A549 (cell line): ENCODE measurements at regions not wholly inside any gene's neighbourhood (a gene's known extent, or its start where the extent isn't known, plus 50 kb on each side); places are given as distances from the start of the nearest gene placed in this dataset.

Source experiments
- ATAC-seq, 2 experiments: fragments of 200-7000 bp in 1 of 2; fragments of >200 bp in 1 of 2; cut with Nextera tagmentation in 1 of 2; cut with Tn5 transposase in 1 of 2; 3 replicates each; pipeline versions ENCODE4 v1.8.0 to v1.9.1; 2018 to 2020; ENCODE audit warnings: mild to moderate bottlenecking in 1 of 2, moderate library complexity in 1 of 2
- CTCF ChIA-PET: fragments of 300-600 bp; sonication (Branson Sonifier 250); formaldehyde crosslinking; extraction: SDS; loops from one replicate; lab custom pipeline; 2021; ENCODE audit warnings: antibody characterized with exemption, inconsistent platforms; lab: Yijun Ruan, JAX
- POLR2A ChIA-PET: fragments of 350-600 bp; formaldehyde crosslinking; extraction: SDS; loops from one replicate; lab custom pipeline; 2021; ENCODE audit warnings: antibody characterized with exemption, inconsistent platforms; lab: Yijun Ruan, JAX
- DNase-seq, 2 experiments: peaks; one replicate each; pipeline versions ENCODE4 v3.0.0 to v3.0.0-alpha.2; 2011 to 2016; ENCODE audit warnings: low read depth in 1 of 2, low spot score in 1 of 2
- FAIRE-seq: peaks from 2 replicates; lab custom pipeline; 2011; peaks lifted over from hg19 to GRCh38; lab: Jason Lieb, UNC
- H3K27ac ChIP-seq, 2 experiments: fragments of >200 bp; sonication (Bioruptor Twin); formaldehyde crosslinking; 3 replicates each; pipeline ENCODE4 v1.5.1; 2016 to 2017
- H3K4me1 ChIP-seq: fragments of >200 bp; sonication (Bioruptor Twin); formaldehyde crosslinking; 3 replicates; pipeline ENCODE4 v1.6.1; 2016
- H3K4me2 ChIP-seq: fragments of >200 bp; sonication (Bioruptor Twin); formaldehyde crosslinking; 3 replicates; pipeline ENCODE4 v1.6.1; 2016
- H3K4me3 ChIP-seq: fragments of >200 bp; sonication (Bioruptor Twin); formaldehyde crosslinking; 3 replicates; pipeline ENCODE4 v1.5.1; 2016
- H3K9me3 ChIP-seq: fragments of >200 bp; sonication (Bioruptor Twin); formaldehyde crosslinking; 3 replicates; pipeline ENCODE4 v1.6.1; 2016
- BHLHE40 ChIP-seq: IDR thresholded peaks from 2 replicates; pipeline ENCODE4 v1.6.1; 2012; ENCODE audit warnings: low read depth, low read length, inconsistent platforms
- CBX2 ChIP-seq: fragments of 200-600 bp; sonication (generic); IDR thresholded peaks from 2 replicates; pipeline ENCODE4 v1.6.1; 2016; ENCODE audit warnings: low read depth, mild to moderate bottlenecking, borderline replicate concordance
- CHD4 ChIP-seq: fragments of 200-600 bp; sonication (generic); IDR thresholded peaks from 2 replicates; pipeline ENCODE4 v1.6.1; 2016; ENCODE audit warnings: antibody characterized with exemption, mild to moderate bottlenecking, borderline replicate concordance
- EHMT2 ChIP-seq: fragments of 200-600 bp; sonication (generic); IDR thresholded peaks from 2 replicates; pipeline ENCODE4 v1.6.1; 2016; ENCODE audit warnings: antibody characterized with exemption, low read depth, mild to moderate bottlenecking, moderate library complexity
- ESRRA ChIP-seq: fragments of 150-350 bp; IDR thresholded peaks from 2 replicates; pipeline ENCODE4 v1.6.1; 2014; ENCODE audit warnings: mild to moderate bottlenecking, low read length, borderline replicate concordance
- FOSB ChIP-seq: fragments of 250-450 bp; sonication (Bioruptor Pico); IDR thresholded peaks from 2 replicates; pipeline ENCODE4 v1.5.0; 2020; ENCODE audit warnings: mild to moderate bottlenecking, moderate library complexity
- FOSL2 ChIP-seq, 2 experiments: fragments of 450-650 bp in 1 of 2; fragments of >200 bp in 1 of 2; sonication (Bioruptor Twin) in 1 of 2; formaldehyde crosslinking; IDR thresholded peaks; 2 replicates each; pipeline versions ENCODE4 v1.5.0 to v1.6.1; 2016 to 2020; ENCODE audit warnings: mild to moderate bottlenecking in 1 of 2, moderate library complexity in 1 of 2
- FOXS1 ChIP-seq: fragments of 250-450 bp; sonication (Bioruptor Pico); IDR thresholded peaks from 2 replicates; pipeline ENCODE4 v1.5.0; 2020; ENCODE audit warnings: mild to moderate bottlenecking, moderate library complexity
- HDAC2 ChIP-seq: fragments of 200-600 bp; sonication (generic); IDR thresholded peaks from 2 replicates; pipeline ENCODE4 v1.6.1; 2016
- HOXA7 ChIP-seq: fragments of 250-450 bp; sonication (Bioruptor Pico); IDR thresholded peaks from 2 replicates; pipeline ENCODE4 v1.5.0; 2020; ENCODE audit warnings: mild to moderate bottlenecking, moderate library complexity
- HOXB13 ChIP-seq: fragments of 250-450 bp; sonication (Bioruptor Pico); IDR thresholded peaks from 2 replicates; pipeline ENCODE4 v1.5.0; 2020; ENCODE audit warnings: low read depth, mild to moderate bottlenecking, moderate library complexity
- HOXB5 ChIP-seq: fragments of 250-450 bp; sonication (Bioruptor Pico); IDR thresholded peaks from 2 replicates; pipeline ENCODE4 v1.5.0; 2020; ENCODE audit warnings: mild to moderate bottlenecking, moderate library complexity
- KDM1A ChIP-seq: fragments of 200-600 bp; sonication (generic); IDR thresholded peaks from 2 replicates; pipeline ENCODE4 v1.6.1; 2016; ENCODE audit warnings: low read depth, mild to moderate bottlenecking
- KDM5A ChIP-seq: fragments of 200-600 bp; sonication (generic); IDR thresholded peaks from 2 replicates; pipeline ENCODE4 v1.6.1; 2016; ENCODE audit warnings: antibody characterized with exemption, mild to moderate bottlenecking
- MAFK ChIP-seq: fragments of 450-650 bp; IDR thresholded peaks from 2 replicates; pipeline ENCODE4 v1.6.1; 2014; ENCODE audit not compliant: partially characterized antibody
- MAZ ChIP-seq: fragments of 150-350 bp; IDR thresholded peaks from 2 replicates; pipeline ENCODE4 v1.6.1; 2014; ENCODE audit warnings: antibody characterized with exemption, low read depth, low read length, borderline replicate concordance
- NPAS2 ChIP-seq: fragments of 250-450 bp; sonication (Bioruptor Pico); IDR thresholded peaks from 2 replicates; pipeline ENCODE4 v1.8.0; 2022; ENCODE audit warnings: mild to moderate bottlenecking, moderate library complexity, borderline replicate concordance
- NR3C1 ChIP-seq: fragments of >200 bp; sonication (Bioruptor Twin); formaldehyde crosslinking; IDR thresholded peaks from 3 replicates; pipeline ENCODE4 v1.6.1; 2017
- PHF8 ChIP-seq: fragments of 200-600 bp; sonication (generic); IDR thresholded peaks from 2 replicates; pipeline ENCODE4 v1.6.1; 2016; ENCODE audit warnings: low read depth, mild to moderate bottlenecking, antibody characterized with exemption, moderate library complexity, borderline replicate concordance
- POLR2AphosphoS2 ChIP-seq: conservative IDR thresholded peaks from 2 replicates; pipeline ENCODE4 v1.6.1; 2012; ENCODE audit warnings: low read length, improper control_type of control experiment, inconsistent platforms
- RNF2 ChIP-seq: fragments of 200-600 bp; sonication (generic); IDR thresholded peaks from 2 replicates; pipeline ENCODE4 v1.6.1; 2016; ENCODE audit warnings: low read depth, mild to moderate bottlenecking, antibody characterized with exemption, moderate library complexity, borderline replicate concordance
- SREBF2 ChIP-seq: fragments of 450-650 bp; IDR thresholded peaks from 2 replicates; pipeline ENCODE4 v1.6.1; 2014; ENCODE audit warnings: mild to moderate bottlenecking, moderate library complexity
- TFCP2L1 ChIP-seq: fragments of 250-450 bp; sonication (Bioruptor Pico); IDR thresholded peaks from 2 replicates; pipeline ENCODE4 v1.5.0; 2021; ENCODE audit warnings: mild to moderate bottlenecking
- TP53 ChIP-seq: fragments of 250-450 bp; sonication (Bioruptor Pico); IDR thresholded peaks from 2 replicates; pipeline ENCODE4 v1.5.0; 2021; ENCODE audit warnings: mild to moderate bottlenecking, moderate library complexity
- ZFP36 ChIP-seq: fragments of 450-650 bp; IDR thresholded peaks from 2 replicates; pipeline ENCODE4 v1.6.1; 2014; ENCODE audit warnings: borderline replicate concordance; ENCODE audit not compliant: partially characterized antibody
- ZNF302 ChIP-seq: fragments of 250-450 bp; sonication (Bioruptor Pico); IDR thresholded peaks from 2 replicates; pipeline ENCODE4 v1.9.0; 2021; ENCODE audit warnings: inconsistent platforms, mild to moderate bottlenecking, moderate library complexity
- WGBS: methylation state at CpG from one replicate; pipeline ENCODE4 v1.1.6; 2017; ENCODE audit errors: missing lambda C conversion rate; 5-methylcytosine and 5-hydroxymethylcytosine counted together
- TF ChIP-seq, protein P1 (sequence below): IDR thresholded peaks from 2 replicates; pipeline ENCODE4 v1.6.1; 2012; ENCODE audit warnings: low read depth, borderline replicate concordance
- TF ChIP-seq, protein P2 (sequence below): fragments of >200 bp; sonication (Bioruptor Twin); formaldehyde crosslinking; IDR thresholded peaks from 2 replicates; pipeline ENCODE4 v1.6.1; 2016
- TF ChIP-seq, protein P3 (sequence below): IDR thresholded peaks from 2 replicates; pipeline ENCODE4 v1.6.1; 2012

DNA sequence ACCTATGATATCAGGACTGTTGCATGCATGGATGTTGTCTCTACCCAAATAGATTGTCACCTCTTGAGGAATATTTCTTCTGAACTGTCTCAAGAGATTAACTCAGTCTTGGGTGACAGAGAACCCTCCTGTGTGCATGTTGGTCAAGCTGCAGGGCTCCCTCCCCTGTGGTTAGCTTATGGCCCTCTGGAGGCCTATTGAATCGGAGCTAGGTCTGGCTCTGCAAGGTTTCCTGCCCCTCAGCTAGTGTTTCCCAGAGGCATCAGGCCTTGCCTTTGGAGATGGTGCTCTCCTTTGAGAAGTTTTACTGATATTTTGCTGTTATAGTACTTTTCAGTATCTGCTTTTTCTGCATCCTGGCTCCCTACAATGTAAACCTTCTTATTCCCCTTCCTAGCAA is 769.2 kb upstream of the FAM98A start:
- ChIA-PET POLR2A (no interaction called here), CTCF (no interaction called here)
- 7% methylated on average over 1 of the region's 1 CpG for WGBS
- DNase-seq: no peak
- no peak for ATAC-seq
- no peak overlapping the region for H3K4me2 ChIP-seq
- TF ChIP-seq SREBF2 (no peak), MAFK (no peak), BHLHE40 (no peak), RNF2 (no peak), HOXA7 (no peak), ESRRA (no peak), NR3C1 (no peak), ZFP36 (no peak), ZNF302 (CRISPR knock-in tag) (no peak), CHD4 (no peak)
- TF ChIP-seq, protein P1, sequence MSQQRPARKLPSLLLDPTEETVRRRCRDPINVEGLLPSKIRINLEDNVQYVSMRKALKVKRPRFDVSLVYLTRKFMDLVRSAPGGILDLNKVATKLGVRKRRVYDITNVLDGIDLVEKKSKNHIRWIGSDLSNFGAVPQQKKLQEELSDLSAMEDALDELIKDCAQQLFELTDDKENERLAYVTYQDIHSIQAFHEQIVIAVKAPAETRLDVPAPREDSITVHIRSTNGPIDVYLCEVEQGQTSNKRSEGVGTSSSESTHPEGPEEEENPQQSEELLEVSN: no peak
- no peaks in the 10 kb centered on the region for H3K9me3 ChIP-seq
- no peak overlapping the region for H3K27ac ChIP-seq
- no peak overlapping the region for H3K4me3 ChIP-seq
- no peak for FAIRE-seq
- H3K4me1 ChIP-seq: no peaks in the 10 kb centered on the region

DNA sequence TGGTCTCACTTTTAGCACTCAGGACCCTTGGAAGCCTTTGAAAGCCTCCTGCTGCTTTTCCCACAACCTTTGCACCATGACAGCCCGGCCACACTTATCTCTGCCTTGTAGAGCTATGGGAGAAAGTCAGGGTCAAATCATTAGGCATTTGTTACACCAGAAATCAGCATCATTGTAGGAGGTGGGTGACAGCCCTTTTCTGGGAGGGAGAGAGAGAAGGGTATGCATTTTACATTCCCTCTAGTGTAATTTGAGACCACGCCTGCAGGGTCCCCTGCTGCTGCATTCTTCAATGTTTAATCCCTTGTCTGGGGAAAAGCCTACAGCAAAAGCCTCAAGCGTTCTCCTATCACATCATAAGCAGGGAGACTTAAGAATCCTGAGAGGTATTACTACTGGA is 766.8 kb upstream of the FAM98A start:
- ATAC-seq: no peak
- POLR2A ChIA-PET: no interaction called here

DNA sequence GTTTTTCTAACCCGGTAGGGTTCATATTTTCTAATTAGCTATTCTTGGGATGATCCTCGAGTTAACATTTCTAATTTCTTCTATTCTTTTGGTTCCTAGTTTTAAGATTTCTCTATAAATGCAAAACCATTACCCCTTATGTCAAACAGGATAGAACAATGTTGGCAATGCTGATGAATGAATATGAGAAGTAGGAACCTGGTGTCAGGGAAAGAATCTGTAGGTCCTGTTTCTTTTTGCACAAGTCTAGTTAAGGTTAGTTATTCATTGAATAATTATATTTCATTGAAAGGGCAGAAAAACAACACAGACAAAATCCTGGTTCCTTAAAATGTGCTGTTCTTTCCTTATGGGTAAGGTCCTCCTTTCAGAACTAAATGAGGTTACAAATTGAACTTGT is 766.4 kb upstream of the FAM98A start:
- H3K9me3 ChIP-seq: no peaks in the 10 kb centered on the region
- FAIRE-seq: no peak
- no peak overlapping the region for H3K4me2 ChIP-seq
- no peak for ATAC-seq
- TF ChIP-seq KDM5A (no peak), PHF8 (no peak), TFCP2L1 (CRISPR knock-in tag) (no peak), FOSB (no peak), KDM1A (no peak), BHLHE40 (no peak), CBX2 (no peak), HOXB5 (CRISPR knock-in tag) (no peak), HDAC2 (no peak), MAZ (no peak), NPAS2 (no peak), FOXS1 (CRISPR knock-in tag) (no peak)
- TF ChIP-seq, protein P2, sequence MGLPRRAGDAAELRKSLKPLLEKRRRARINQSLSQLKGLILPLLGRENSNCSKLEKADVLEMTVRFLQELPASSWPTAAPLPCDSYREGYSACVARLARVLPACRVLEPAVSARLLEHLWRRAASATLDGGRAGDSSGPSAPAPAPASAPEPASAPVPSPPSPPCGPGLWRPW: no peak
- WGBS: 43% methylated on average over 2 of the region's 2 CpGs
- H3K4me1 ChIP-seq: no peaks in the 10 kb centered on the region
- POLR2A ChIA-PET: no interaction called here
- H3K27ac ChIP-seq: no peak overlapping the region
- CTCF ChIA-PET: no interaction called here
- H3K4me3 ChIP-seq: no peak overlapping the region
- DNase-seq: no peak

More for the DNA sequence above, 766.8 kb upstream of the FAM98A start:
- Histone ChIP-seq H3K9me3 (no peaks in the 10 kb centered on the region), H3K27ac (no peak overlapping the region), H3K4me3 (no peak overlapping the region), H3K4me1 (no peaks in the 10 kb centered on the region), H3K4me2 (no peak overlapping the region)
- FAIRE-seq (no peak), DNase-seq (no peak)
- no peak for TF ChIP-seq ZNF302 (CRISPR knock-in tag)
- TF ChIP-seq, protein P3, sequence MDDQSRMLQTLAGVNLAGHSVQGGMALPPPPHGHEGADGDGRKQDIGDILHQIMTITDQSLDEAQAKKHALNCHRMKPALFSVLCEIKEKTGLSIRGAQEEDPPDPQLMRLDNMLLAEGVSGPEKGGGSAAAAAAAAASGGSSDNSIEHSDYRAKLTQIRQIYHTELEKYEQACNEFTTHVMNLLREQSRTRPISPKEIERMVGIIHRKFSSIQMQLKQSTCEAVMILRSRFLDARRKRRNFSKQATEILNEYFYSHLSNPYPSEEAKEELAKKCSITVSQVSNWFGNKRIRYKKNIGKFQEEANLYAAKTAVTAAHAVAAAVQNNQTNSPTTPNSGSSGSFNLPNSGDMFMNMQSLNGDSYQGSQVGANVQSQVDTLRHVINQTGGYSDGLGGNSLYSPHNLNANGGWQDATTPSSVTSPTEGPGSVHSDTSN: no peak
- TF ChIP-seq HOXB5 (CRISPR knock-in tag): no peak
- no peak for TF ChIP-seq FOSL2 (IDR thresholded peaks at IDR 0.05)
- no peak for TF ChIP-seq FOSL2 (CRISPR knock-in tag; IDR thresholded peaks at IDR 0.05)
- no peak for TF ChIP-seq POLR2AphosphoS2
- TF ChIP-seq EHMT2: no peak
- no peak for TF ChIP-seq TP53
- TF ChIP-seq ZFP36: no peak
- TF ChIP-seq FOSB: no peak
- no peak for TF ChIP-seq ESRRA
- TF ChIP-seq HOXB13 (CRISPR knock-in tag): no peak
- CTCF ChIA-PET: no interaction called here
- WGBS: 4% methylated on average over 3 of the region's 3 CpGs
